IMR-90 (cell line): ENCODE measurements at regions not wholly inside any gene's neighbourhood (a gene's known extent, or its start where the extent isn't known, plus 50 kb on each side); places are given as distances from the start of the nearest gene placed in this dataset.

Experiments
- ATAC-seq: fragments of 200-7000 bp; cut with Tn5 transposase; 2 replicates; pipeline ENCODE4 v1.9.1; 2020; ENCODE audit warnings: low read depth, mild to moderate bottlenecking, moderate library complexity
- BruUV-seq: library from RNA; stranded (reverse); fragments of 400-500 nt; replicated peaks from 2 replicates; lab custom pipeline; 2021; lab: Mats Ljungman, UMichigan
- CTCF ChIA-PET: fragments of 300-600 bp; formaldehyde crosslinking; extraction: SDS; loops from one replicate; lab custom pipeline; 2021; ENCODE audit warnings: antibody characterized with exemption; lab: Yijun Ruan, JAX
- POLR2A ChIA-PET: fragments of 300-600 bp; sonication (Branson Sonifier 250); formaldehyde crosslinking; loops from one replicate; lab custom pipeline; 2022; ENCODE audit warnings: antibody characterized with exemption; ENCODE audit not compliant: unreplicated experiment; lab: Charles Lee
- DNase-seq: peaks from one replicate; pipeline ENCODE4 v3.0.0; 2013
- H2AFZ ChIP-seq: replicated peaks from 2 replicates; pipeline ENCODE3; 2013; ENCODE audit warnings: low read length, mild to moderate bottlenecking; ENCODE audit not compliant: poor library complexity
- H2AK5ac ChIP-seq: 2 replicates; pipeline ENCODE4 v1.6.1; 2013; ENCODE audit warnings: low read depth, low read length, inconsistent platforms
- H2AK9ac ChIP-seq: replicated peaks from 2 replicates; pipeline ENCODE3; 2013; ENCODE audit warnings: mild to moderate bottlenecking, low read depth, low read length, moderate library complexity; ENCODE audit not compliant: poor library complexity
- H2BK120ac ChIP-seq: 2 replicates; pipeline ENCODE4 v1.6.1; 2013; ENCODE audit warnings: low read depth, low read length, inconsistent platforms
- H2BK15ac ChIP-seq: 3 replicates; pipeline ENCODE4 v1.6.1; 2013; ENCODE audit warnings: low read depth, low read length, inconsistent platforms
- H2BK20ac ChIP-seq: 2 replicates; pipeline ENCODE4 v1.6.1; 2013; ENCODE audit warnings: low read depth, mild to moderate bottlenecking, inconsistent platforms, low read length, moderate library complexity
- H2BK5ac ChIP-seq: 2 replicates; pipeline ENCODE4 v1.6.1; 2013; ENCODE audit warnings: mild to moderate bottlenecking, low read depth, low read length, inconsistent platforms; ENCODE audit not compliant: poor library complexity, severe bottlenecking
- H3K14ac ChIP-seq: replicated peaks from 2 replicates; pipeline ENCODE4 v1.6.1; 2013; ENCODE audit warnings: low read depth, low read length, inconsistent platforms
- H3K18ac ChIP-seq: 2 replicates; pipeline ENCODE4 v1.6.1; 2013; ENCODE audit warnings: low read depth, low read length, control low read depth
- H3K23ac ChIP-seq: 2 replicates; pipeline ENCODE4 v1.6.1; 2013; ENCODE audit warnings: low read depth, low read length, inconsistent platforms
- H3K27ac ChIP-seq: 2 replicates; pipeline ENCODE4 v1.5.1; 2013; ENCODE audit warnings: mild to moderate bottlenecking, control low read depth, low read length; ENCODE audit not compliant: insufficient read depth
- H3K27me3 ChIP-seq: 2 replicates; pipeline ENCODE4 v1.6.1; 2013; ENCODE audit warnings: low read length; ENCODE audit not compliant: control insufficient read depth, insufficient read depth
- H3K36me3 ChIP-seq: 2 replicates; pipeline ENCODE4 v1.6.1; 2013; ENCODE audit warnings: low read length, mixed read lengths; ENCODE audit not compliant: control insufficient read depth, insufficient read depth
- H3K4ac ChIP-seq: 2 replicates; pipeline ENCODE4 v1.6.1; 2013; ENCODE audit warnings: low read depth, low read length, inconsistent platforms
- H3K4me1 ChIP-seq: 2 replicates; pipeline ENCODE4 v1.6.1; 2013; ENCODE audit warnings: low read length, mixed read lengths; ENCODE audit not compliant: control insufficient read depth, insufficient read depth
- H3K4me2 ChIP-seq: 2 replicates; pipeline ENCODE4 v1.6.1; 2013; ENCODE audit warnings: low read depth, mild to moderate bottlenecking, control low read depth, low read length, moderate library complexity
- H3K4me3 ChIP-seq: 2 replicates; pipeline ENCODE4 v1.5.1; 2013; ENCODE audit warnings: low read depth, mild to moderate bottlenecking, control low read depth, low read length, moderate library complexity; ENCODE audit not compliant: insufficient read depth
- H3K56ac ChIP-seq: 2 replicates; pipeline ENCODE4 v1.6.1; 2013; ENCODE audit warnings: low read length, inconsistent platforms; ENCODE audit not compliant: insufficient read depth; ENCODE audit errors: extremely low read depth
- H3K79me1 ChIP-seq, 2 experiments: 2 replicates each; pipeline ENCODE4 v1.6.1; 2013; ENCODE audit warnings: low read length in 2 of 2, inconsistent platforms in 1 of 2, low read depth in 1 of 2
- H3K9ac ChIP-seq: 2 replicates; pipeline ENCODE4 v1.6.1; 2013; ENCODE audit warnings: low read depth, low read length, control low read depth
- H3K9me1 ChIP-seq: 2 replicates; pipeline ENCODE4 v1.6.1; 2013; ENCODE audit warnings: low read length, inconsistent platforms; ENCODE audit not compliant: insufficient read depth
- H3K9me3 ChIP-seq: 2 replicates; pipeline ENCODE4 v1.6.1; 2013; ENCODE audit warnings: low read length; ENCODE audit not compliant: control insufficient read depth, insufficient read depth
- H4K20me1 ChIP-seq: 2 replicates; pipeline ENCODE4 v1.6.1; 2013; ENCODE audit warnings: low read length, inconsistent platforms; ENCODE audit not compliant: insufficient read depth
- H4K5ac ChIP-seq: 2 replicates; pipeline ENCODE4 v1.6.1; 2013; ENCODE audit warnings: mild to moderate bottlenecking, low read depth, low read length, control low read depth
- H4K8ac ChIP-seq, 2 experiments: 2 replicates each; pipeline ENCODE4 v1.6.1; 2013; ENCODE audit warnings: low read depth in 2 of 2, low read length in 2 of 2, control low read depth in 1 of 2, inconsistent platforms in 1 of 2
- H4K91ac ChIP-seq: 2 replicates; pipeline ENCODE4 v1.6.1; 2013; ENCODE audit warnings: low read depth, low read length, inconsistent platforms; ENCODE audit not compliant: insufficient read depth
- BHLHE40 ChIP-seq: fragments of 150-350 bp; IDR thresholded peaks from 2 replicates; pipeline ENCODE4 v1.6.1; 2016; ENCODE audit warnings: mild to moderate bottlenecking, low read depth, low read length
- CEBPB ChIP-seq: IDR thresholded peaks from 2 replicates; pipeline ENCODE4 v1.6.1; 2012; ENCODE audit warnings: low read depth, low read length, improper control_type of control experiment
- FOS ChIP-seq: fragments of 150-350 bp; IDR thresholded peaks from 2 replicates; pipeline ENCODE4 v1.6.1; 2016; ENCODE audit warnings: low read depth, low read length
- MAFK ChIP-seq: IDR thresholded peaks from 2 replicates; pipeline ENCODE4 v1.6.1; 2012; ENCODE audit warnings: low read depth, low read length, improper control_type of control experiment
- MAZ ChIP-seq: IDR thresholded peaks from 2 replicates; pipeline ENCODE4 v1.6.1; 2012; ENCODE audit warnings: low read depth, mild to moderate bottlenecking, low read length, improper control_type of control experiment, moderate library complexity, borderline replicate concordance
- MXI1 ChIP-seq: IDR thresholded peaks from 2 replicates; pipeline ENCODE4 v1.6.1; 2012; ENCODE audit warnings: low read depth, mild to moderate bottlenecking, low read length, moderate library complexity, borderline replicate concordance
- NFE2L2 ChIP-seq: fragments of 150-350 bp; IDR thresholded peaks from 2 replicates; pipeline ENCODE4 v1.6.1; 2016; ENCODE audit warnings: low read depth, mild to moderate bottlenecking, low read length
- POLR2A ChIP-seq: IDR thresholded peaks from 2 replicates; pipeline ENCODE4 v1.6.1; 2012; ENCODE audit warnings: mild to moderate bottlenecking, low read depth, low read length
- RAD21 ChIP-seq: IDR thresholded peaks from 2 replicates; pipeline ENCODE4 v1.6.1; 2012; ENCODE audit warnings: low read length, improper control_type of control experiment
- RCOR1 ChIP-seq: IDR thresholded peaks from 2 replicates; pipeline ENCODE4 v1.6.1; 2012; ENCODE audit warnings: mild to moderate bottlenecking, low read length, improper control_type of control experiment; ENCODE audit not compliant: insufficient replicate concordance
- RFX5 ChIP-seq: IDR thresholded peaks from 2 replicates; pipeline ENCODE4 v1.8.0; 2012; ENCODE audit warnings: low read depth, mild to moderate bottlenecking, low read length, moderate library complexity
- WGBS, 2 experiments: methylation state at CpG; one replicate each; pipeline versions ENCODE4 v1.1.5 to v1.1.7; 2013; ENCODE audit warnings: missing lambda C conversion rate in 2 of 2; ENCODE audit not compliant: insufficient read length in 1 of 2; ENCODE audit errors: extremely low coverage in 2 of 2; 5-methylcytosine and 5-hydroxymethylcytosine counted together
- dilution Hi-C: fragments of 300-500 bp; cut with HindIII; formaldehyde crosslinking; loops from one replicate; pipeline ENCODE4 v1.14.3; 2018; ENCODE audit warnings: low sequenced_read_pairs; ENCODE audit not compliant: unreplicated experiment
- in situ Hi-C: fragments of 300-500 bp; cut with MboI; formaldehyde crosslinking; loops from 3 replicates; pipeline ENCODE4 v1.14.3; 2019; ENCODE audit warnings: low sequenced_read_pairs, inconsistent platforms, mixed read lengths
- intact Hi-C: fragments of 100-400 bp; cut with micrococcal nuclease; formaldehyde crosslinking; loops from 2 replicates; pipeline ENCODE4 v1.10.0; 2022
- TF ChIP-seq, protein P1 (sequence below): conservative IDR thresholded peaks from 2 replicates; pipeline ENCODE4 v1.5.1; 2012; ENCODE audit warnings: mild to moderate bottlenecking, low read depth, low read length, improper control_type of control experiment
- TF ChIP-seq, protein P2 (sequence below): fragments of 150-350 bp; IDR thresholded peaks from 2 replicates; pipeline ENCODE4 v1.6.1; 2016; ENCODE audit warnings: low read depth, mild to moderate bottlenecking, low read length, moderate library complexity, borderline replicate concordance
- TF ChIP-seq, protein P3 (sequence below): fragments of 150-350 bp; IDR thresholded peaks from 2 replicates; pipeline ENCODE4 v1.6.1; 2017; ENCODE audit warnings: mild to moderate bottlenecking, antibody characterized with exemption, low read length, low read depth

GRCh38 chr2:122539311-122539710 lies 783.9 kb downstream of the TSN start:
- intact Hi-C loops (no loop called here), in situ Hi-C loops (no loop called here), dilution Hi-C loops (no loop called here)
- no peaks in the 10 kb centered on the region for H3K9me1 ChIP-seq
- no peak overlapping the region for H2AFZ ChIP-seq
- TF ChIP-seq BHLHE40 = no peak
- no peak for TF ChIP-seq MAZ
- TF ChIP-seq, protein P1, sequence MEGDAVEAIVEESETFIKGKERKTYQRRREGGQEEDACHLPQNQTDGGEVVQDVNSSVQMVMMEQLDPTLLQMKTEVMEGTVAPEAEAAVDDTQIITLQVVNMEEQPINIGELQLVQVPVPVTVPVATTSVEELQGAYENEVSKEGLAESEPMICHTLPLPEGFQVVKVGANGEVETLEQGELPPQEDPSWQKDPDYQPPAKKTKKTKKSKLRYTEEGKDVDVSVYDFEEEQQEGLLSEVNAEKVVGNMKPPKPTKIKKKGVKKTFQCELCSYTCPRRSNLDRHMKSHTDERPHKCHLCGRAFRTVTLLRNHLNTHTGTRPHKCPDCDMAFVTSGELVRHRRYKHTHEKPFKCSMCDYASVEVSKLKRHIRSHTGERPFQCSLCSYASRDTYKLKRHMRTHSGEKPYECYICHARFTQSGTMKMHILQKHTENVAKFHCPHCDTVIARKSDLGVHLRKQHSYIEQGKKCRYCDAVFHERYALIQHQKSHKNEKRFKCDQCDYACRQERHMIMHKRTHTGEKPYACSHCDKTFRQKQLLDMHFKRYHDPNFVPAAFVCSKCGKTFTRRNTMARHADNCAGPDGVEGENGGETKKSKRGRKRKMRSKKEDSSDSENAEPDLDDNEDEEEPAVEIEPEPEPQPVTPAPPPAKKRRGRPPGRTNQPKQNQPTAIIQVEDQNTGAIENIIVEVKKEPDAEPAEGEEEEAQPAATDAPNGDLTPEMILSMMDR = no peak
- TF ChIP-seq MXI1 = no peak
- no peak for TF ChIP-seq FOS
- TF ChIP-seq POLR2A = no peak
- TF ChIP-seq RFX5 = no peak
- no peak for TF ChIP-seq NFE2L2
- TF ChIP-seq, protein P2, sequence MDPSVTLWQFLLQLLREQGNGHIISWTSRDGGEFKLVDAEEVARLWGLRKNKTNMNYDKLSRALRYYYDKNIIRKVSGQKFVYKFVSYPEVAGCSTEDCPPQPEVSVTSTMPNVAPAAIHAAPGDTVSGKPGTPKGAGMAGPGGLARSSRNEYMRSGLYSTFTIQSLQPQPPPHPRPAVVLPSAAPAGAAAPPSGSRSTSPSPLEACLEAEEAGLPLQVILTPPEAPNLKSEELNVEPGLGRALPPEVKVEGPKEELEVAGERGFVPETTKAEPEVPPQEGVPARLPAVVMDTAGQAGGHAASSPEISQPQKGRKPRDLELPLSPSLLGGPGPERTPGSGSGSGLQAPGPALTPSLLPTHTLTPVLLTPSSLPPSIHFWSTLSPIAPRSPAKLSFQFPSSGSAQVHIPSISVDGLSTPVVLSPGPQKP = no peak
- TF ChIP-seq CEBPB = no peak
- TF ChIP-seq, protein P3, sequence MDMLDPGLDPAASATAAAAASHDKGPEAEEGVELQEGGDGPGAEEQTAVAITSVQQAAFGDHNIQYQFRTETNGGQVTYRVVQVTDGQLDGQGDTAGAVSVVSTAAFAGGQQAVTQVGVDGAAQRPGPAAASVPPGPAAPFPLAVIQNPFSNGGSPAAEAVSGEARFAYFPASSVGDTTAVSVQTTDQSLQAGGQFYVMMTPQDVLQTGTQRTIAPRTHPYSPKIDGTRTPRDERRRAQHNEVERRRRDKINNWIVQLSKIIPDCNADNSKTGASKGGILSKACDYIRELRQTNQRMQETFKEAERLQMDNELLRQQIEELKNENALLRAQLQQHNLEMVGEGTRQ = no peak
- no peak for TF ChIP-seq RCOR1
- no peak for TF ChIP-seq MAFK
- TF ChIP-seq RAD21 = no peak
- H3K9ac ChIP-seq = no peak overlapping the region
- H2BK20ac ChIP-seq = no peak overlapping the region
- DNase-seq = no peak
- no TSS peak for BruUV-seq
- ChIA-PET POLR2A (no interaction called here), CTCF (no interaction called here)
- no peak overlapping the region for H3K14ac ChIP-seq
- no peak for ATAC-seq
- H4K91ac ChIP-seq = no peak overlapping the region
- H2AK9ac ChIP-seq = no peak overlapping the region
- 0 out of 2 replicates have a peak, but pooled peaks cover 3% of the 10 kb centered on the region for H3K9me3 ChIP-seq
- no peak overlapping the region for H3K4me2 ChIP-seq
- H3K27ac ChIP-seq = no peak overlapping the region
- no peak overlapping the region for H2BK120ac ChIP-seq
- no peaks in the 10 kb centered on the region for H3K79me1 ChIP-seq
- H2BK5ac ChIP-seq = no peak overlapping the region
- no peak overlapping the region for H3K4me3 ChIP-seq
- no peak overlapping the region for H2AK5ac ChIP-seq
- no peak overlapping the region for H3K23ac ChIP-seq
- H3K4ac ChIP-seq = no peak overlapping the region
- H3K36me3 ChIP-seq = no peaks in the 10 kb centered on the region
- H4K20me1 ChIP-seq = no peaks in the 10 kb centered on the region
- no peak overlapping the region for H3K18ac ChIP-seq
- no peaks in the 10 kb centered on the region for H3K27me3 ChIP-seq
- H3K56ac ChIP-seq = no peak overlapping the region
- H2BK15ac ChIP-seq = no peak overlapping the region
- H3K4me1 ChIP-seq = no peaks in the 10 kb centered on the region
- no CpG with 5 or more reads among the region's 3 CpGs for WGBS, 2 experiments
- H4K5ac ChIP-seq = no peak overlapping the region
- H4K8ac ChIP-seq = no peak overlapping the region
